ENCODE measurements at regions not wholly inside any gene's neighbourhood (a gene's known extent, or its start where the extent isn't known, plus 50 kb on each side); places are given as distances from the start of the nearest gene placed in this dataset.

GRCh38 chr21:15617964-15618363 lies 111.8 kb upstream of the USP25 start:
- TF ChIP-seq CTCF (IDR thresholded peaks at IDR 0.05) = no peak
- TF ChIP-seq REST (IDR thresholded peaks at IDR 0.05; ENCODE audit: insufficient read depth in 1 of 2, low read depth in 2 of 2, low read length in 1 of 2) = no peak

Measured in Panc1 (cell line).